ENCODE measurements at regions not wholly inside any gene's neighbourhood (a gene's known extent, or its start where the extent isn't known, plus 50 kb on each side); places are given as distances from the start of the nearest gene placed in this dataset.
A peak's percentile ranks its signal among the peaks of the same experiment; 100 is the strongest.

DNA sequence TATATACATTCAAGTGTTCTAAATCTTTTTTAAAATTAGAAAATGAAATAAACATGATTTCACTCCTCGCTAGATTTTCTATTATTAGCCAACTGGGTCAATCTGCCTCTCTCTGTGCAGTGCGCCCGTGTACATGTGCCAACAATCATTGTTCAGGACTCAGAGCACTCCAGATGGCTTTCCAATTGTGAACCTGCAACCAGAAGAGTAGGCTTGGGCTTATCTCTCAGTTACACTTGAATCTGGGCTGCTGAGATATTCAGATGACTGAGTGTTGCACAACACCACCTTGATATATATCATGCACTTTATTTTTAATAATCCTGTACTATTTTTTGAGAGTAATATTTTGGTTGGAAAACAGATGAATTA, 184.0 kb upstream of the FSTL5 start:
- no peak for DNase-seq

DNA sequence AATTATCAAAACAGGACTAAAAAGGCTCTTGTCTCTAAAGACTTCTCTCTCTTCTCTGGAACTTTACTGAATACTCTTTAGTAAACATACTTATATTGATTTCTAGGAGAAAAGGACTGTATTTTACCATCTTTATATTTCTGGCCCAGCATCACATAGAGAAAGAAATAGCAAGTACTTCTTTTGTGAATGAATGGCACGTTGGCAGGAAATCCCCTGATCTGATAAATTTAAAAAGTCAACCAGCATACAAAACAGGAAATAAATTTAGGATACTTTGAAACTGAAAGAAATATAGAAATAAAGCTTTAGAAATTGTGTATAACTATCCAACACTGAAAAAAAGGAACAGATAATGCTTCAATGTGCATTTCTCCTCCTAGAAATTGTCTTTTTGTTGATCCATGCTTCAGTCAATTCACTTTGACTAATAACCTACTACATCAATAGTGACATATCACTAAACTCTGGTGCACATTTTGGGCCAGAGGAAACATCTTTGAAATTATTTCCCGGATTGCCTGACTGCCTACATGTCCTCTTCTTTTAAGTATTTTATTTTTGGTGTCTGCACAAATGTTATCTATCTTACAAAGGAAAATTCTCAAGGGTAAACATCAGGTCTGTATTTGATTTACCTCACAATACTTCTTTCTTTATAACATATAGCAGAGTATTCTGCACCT, 183.5 kb upstream of the FSTL5 start:
- DNase-seq: no peak

DNA sequence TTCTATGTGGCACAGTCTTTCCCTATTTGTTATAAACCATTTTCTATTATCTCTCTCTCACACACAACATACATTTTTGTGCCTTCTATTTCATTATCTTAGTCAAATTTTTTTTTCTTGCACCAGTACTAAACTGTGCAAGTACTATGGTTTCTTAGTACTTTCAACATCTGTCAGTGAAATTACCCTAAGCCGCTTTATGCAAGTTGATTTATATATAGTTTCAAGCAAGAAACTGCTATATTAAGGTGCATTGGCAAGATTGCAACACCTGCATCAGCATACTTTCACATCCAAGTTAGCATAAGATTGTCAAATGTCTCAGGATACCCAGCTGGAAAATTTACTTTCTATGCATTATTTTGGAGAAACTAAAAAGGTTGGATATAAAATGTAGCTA, 180.2 kb upstream of the FSTL5 start:
- no peak for DNase-seq

DNA sequence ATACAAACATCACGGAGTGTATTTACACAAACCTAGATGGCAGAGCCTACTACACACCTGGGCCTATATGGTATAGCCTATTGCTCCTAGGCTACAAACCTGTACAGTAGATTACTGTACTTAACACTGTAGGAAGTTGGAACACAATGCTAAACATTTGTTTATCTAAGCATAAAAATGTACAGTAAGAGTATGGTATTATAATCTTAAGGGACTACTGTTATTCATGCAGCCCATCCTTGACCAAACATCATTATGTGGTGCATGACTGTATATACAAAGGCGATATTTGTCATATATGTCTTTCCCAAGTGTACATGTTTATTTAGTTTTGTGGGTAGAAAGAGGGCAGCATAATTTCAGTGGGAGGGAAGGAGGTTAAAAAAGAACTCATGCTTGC, 177.7 kb upstream of the FSTL5 start:
- no peak for DNase-seq

DNA sequence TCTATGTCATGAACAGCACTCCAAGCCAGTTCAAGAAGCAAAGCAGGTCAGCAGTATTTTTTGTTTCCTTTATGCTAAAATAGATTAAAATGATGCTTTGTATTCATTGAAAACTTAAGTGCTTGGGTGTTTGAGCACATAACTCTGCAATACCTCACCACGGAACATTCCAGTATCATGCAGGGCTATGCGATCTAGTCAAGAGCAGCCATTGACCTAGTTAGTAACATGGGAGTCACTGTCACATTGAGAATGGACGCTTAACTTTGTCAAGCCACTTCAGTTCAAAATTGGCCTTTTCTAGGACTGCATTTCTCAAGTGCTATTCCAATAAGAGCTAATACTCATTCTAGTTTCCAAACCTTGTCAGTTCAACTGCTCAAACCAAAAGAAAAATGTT, 160.1 kb upstream of the FSTL5 start:
- DNase-seq: no peak

DNA sequence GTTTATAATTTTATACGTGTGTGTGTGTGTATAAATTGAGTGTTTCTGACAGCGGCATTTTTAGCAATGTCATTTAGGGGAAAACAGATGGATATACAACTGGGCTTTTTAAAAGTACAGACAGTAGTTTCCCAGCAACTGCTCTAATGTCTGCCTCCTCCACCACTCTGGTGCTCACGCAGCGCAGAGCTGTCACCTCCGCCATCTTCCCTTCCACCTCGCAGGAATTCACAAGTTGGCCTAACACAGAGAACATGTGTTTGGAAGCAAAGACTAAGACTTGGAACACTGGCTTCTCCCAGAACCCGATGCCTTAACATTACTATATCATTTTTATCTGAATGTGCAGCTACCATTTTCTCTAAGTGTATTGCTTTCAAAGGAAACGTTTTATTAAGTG, 158.3 kb upstream of the FSTL5 start:
- DNase-seq: no peak

DNA sequence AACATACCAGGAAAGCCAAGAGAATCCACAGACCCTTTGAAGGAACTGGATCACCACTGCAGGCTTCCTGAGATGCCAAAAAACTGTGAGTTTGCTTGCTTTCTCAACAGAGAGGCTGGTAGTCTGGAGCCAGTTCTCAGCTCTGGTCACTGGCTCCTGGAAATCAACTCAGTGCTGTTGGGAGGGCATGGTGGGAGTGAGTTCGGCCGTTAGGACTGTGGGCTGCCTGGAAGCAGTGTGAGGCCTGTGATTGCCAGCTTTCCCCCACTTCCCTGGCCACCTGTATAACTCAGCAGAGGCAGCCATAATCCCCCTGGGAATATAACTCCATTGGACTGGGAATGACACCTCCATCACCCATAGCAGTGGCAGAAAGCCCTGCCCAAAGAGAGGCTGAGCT, 122.0 kb upstream of the FSTL5 start:
- DNase-seq: no peak

DNA sequence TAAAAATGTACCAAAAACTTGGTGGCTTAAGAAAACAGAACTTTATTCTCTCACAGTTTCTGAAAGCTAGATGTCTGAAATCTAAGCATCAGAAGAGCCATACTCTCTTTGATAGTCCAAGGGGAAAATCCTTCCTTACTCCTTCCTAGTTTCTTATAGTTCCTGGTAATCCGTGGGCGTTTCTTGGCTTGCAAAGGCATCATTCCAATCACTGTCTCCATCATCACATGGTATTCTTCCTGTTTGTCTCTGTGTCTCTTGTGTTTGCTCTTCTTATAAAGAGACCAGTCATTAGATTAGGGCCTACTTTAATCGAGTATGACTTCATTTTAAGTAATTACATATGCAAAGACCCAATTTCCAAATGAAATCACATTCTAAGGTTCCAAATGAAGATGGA, 118.9 kb upstream of the FSTL5 start:
- DNase-seq: no peak

DNA sequence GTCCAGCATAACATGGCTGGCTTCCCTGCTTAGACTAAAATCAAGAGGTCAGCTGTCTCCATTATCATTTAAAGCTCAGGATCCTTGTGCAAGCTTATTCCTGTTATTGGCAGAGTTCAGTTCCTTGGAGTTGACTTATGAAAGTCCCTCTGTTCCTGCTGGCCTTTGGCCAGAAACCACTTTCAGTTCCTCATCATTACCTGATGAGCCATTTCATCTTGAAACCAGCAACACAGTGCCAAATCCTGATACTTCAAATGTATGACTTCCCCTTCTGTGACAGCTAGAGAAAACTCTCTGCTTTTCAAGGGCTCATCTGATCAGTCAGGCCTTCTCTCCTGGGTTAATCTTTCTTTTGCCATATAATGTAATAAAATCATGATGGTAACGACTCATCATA, 110.6 kb upstream of the FSTL5 start:
- peak; percentile 4 for DNase-seq

DNA sequence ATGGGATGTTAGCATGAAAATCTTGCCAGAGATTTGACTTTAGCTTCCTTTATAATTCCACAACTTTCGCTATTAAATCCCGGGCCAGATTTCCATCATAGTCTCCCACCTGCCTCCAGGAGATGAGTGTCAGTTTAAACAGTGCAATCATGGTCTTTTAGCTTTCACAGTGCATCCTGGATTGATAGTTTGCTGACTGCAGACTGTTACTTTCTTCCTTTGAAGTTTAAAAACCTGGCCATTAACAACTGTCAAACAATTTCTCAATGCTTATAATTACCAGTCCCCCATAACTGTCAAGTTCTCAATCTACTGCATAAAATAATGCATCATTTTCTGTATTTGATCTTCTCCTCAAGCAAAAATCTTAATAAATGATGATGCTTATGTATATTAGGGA, 108.4 kb upstream of the FSTL5 start:
- DNase-seq: no peak

DNA sequence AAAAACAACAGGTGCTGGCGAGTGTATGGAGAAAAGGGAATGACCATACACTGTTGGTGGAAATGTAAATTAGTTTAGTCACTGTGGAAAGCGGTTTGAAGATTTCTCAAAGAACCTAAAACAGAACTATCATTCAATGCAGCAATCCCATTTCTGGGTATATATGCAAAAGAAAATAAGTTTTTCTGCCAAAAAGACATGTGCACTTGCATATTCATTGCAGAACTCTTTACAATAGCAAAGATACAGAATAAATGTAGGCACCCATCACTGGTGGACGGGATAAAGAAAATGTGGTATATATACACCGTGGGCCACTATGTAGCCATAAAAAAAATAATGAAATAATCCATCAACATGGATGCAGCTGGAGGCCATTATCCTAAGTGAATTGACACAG, 105.1 kb upstream of the FSTL5 start:
- no peak for DNase-seq

DNA sequence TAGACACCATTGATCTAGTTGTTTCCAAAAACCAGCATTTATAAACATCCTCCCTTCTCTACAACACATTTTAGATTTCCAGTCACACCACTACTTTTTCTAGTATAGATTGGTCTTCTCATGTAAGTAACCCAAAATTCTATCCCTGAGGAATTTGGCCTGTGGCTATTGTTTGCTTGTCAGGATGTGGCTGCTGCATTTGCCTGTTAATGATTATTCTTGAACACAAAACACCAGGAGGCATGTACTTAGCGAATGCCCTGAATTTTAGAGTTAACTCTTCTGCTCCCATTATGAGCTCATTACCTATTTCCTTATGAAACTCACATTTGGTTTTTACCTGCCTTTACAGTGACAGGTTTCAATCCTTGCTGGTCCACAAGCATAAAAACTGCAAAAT, 102.0 kb upstream of the FSTL5 start:
- DNase-seq: no peak

DNA sequence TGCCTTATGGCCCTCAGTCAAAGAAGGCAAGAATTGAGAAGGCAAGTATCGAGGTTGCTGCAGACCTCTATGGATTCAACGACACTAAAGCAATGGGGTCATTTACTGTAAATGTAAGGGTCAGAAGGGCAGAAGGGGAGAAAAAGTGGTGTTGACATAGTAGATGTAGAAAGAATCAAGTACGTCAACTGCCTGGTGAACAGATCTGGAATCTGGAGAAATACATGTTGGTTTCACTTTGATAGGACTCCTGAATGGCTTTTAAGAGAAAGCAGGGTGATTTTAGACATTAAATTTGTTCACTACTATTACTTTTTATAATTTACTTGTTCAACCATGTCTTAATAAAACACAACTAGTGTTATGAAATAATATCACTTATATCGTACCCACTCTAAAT, 81.3 kb upstream of the FSTL5 start:
- no peak for DNase-seq

DNA sequence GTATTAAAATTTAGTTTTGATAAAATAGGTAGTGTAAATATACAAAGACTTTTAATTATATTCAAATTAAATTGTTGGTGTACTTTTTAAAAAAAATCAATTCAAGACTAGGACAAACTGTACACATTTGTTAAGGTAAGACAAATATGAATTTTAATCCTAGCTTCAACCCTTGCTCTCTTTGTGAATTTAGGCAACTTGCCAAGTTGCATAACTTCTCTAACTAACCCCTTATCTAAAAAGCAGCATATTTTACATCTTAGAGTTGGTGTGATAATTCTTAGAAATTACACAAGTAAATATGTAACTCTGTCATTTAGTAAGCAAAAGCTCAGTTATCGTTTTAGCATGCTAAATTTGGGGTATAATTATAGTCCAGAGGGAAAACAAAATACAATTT, 78.1 kb upstream of the FSTL5 start:
- peak; percentile 1 for DNase-seq

DNA sequence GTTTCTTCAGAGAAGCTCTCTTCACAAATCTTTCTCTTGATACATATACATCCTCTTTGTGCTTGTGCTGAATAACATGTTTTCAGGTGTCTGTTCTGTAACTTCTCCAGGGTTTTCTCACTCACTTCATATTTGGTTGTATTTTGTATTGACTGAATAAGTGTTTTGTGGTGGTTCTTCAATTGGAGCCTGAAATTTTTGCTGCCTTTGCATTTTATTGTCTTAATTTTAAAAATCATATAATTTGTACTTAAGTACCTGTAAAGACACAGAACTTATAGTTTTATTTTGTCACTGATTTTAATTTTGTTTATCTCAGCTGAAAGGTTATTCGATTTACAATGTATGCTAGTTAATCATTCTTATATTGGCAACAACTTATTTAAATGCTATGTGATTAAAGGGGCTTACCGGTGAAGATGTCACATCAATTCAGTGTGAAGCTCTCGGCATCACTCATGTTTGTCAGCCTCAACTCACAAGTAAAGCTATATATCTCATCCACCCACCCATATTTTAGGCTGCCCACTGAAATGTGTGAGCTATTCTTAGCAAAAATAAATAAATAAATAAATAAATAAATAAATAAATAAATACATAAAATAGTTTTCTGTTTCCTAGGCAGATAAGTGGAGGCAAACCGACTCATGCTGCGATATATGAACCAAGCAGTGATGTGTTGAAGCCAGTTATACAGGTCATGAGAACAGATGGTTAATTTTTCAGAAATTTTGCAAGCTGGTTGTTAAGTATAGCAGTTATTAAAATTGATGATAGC, 76.4 kb upstream of the FSTL5 start:
- DNase-seq: no peak

DNA sequence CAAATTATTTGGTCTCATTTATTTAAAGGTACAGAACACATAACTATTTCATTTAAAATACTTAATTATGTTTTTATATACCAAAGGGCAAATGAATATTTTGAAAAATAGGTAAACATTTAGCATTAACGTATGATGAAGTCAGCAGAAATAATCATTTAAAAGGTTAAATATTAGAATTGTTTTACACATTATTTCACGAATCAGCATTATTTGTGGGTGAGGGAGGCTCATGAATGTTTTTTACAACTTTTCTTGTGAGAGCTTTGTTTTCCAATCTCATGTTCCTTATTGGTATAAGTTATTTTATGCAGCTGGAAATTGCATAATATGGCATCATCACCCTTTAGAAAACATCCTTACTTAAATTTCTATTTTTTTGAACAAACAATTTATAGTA, 73.9 kb upstream of the FSTL5 start:
- no peak for DNase-seq

DNA sequence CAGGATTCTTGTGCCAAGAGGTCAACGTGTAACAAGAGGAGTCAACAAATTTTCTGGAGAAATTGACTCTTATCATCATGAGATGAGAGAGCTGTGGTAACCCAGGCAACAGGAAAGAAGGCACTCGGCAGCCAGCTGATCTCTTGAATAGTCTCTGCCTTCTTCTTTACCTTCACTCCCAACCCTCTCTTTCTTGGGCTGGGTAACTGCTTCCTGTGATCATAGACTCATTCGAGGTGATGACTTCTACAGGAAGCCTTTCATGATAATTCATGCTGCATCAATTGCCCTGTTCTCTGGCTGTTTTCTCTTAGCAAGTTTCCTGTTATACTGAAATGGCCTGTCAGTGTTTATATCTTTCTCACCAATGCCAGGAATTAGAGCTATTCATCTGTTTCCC, 70.8 kb upstream of the FSTL5 start:
- DNase-seq: no peak

DNA sequence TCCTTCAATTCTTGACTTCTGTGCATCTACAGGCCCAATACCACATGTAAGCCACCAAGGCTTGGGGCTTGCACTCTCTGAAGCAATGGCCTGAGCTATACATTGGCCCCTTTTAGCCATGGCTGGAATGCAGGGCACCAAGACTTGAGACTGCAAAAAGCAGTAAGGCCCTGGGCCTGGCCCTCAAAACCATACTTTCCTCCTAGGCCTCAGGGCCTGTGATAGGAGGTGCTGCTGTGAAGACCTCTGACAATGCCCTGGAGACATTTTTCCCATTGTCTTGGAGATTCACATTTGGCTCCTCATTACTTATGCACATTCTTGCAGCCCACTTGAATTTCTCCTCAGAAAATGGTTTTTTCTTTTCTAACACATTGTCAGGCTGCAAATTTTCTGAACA, 68.5 kb upstream of the FSTL5 start:
- no peak for DNase-seq

DNA sequence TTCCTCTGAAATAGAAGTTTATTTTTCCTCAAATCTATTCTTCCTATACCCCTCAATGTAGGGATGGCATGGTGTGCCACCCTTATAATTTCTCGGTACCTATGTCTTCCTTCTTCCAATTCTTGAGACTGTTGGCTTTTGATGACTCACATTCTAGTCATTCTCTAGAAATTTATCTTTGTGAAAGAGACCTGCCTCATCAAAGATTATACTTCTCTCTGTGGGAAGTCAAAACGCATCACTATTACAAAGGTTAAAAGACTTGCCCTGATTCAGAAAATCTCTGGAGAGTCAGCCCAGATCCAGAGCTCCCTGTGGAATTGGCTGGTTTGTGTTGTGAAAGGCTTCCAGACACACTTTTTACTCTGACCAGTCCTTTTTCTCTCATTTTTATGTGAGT, 65.9 kb upstream of the FSTL5 start:
- no peak for DNase-seq

DNA sequence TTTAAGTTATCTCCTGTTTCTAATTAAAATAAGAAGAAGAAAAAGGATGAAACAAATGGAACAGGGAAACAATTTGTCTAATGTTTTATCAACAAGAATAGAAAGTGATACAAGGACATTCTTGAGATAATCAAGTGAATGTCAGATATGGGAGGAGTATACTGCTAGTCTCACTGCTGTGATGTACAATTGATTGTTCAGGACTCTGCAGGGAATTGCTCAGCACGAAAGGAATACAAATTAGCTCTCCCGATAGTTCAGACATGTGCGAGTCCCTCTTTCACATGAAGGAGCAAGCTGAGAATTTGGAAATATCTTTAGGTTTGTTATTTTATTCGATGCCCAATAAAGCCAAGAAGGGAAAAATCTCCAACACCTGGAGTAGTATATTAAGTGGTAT, 57.3 kb upstream of the FSTL5 start:
- DNase-seq: no peak

Measured in tongue (tissue), 1 donor.